Nephron (organoid): ENCODE measurements at regions not wholly inside any gene's neighbourhood (a gene's known extent, or its start where the extent isn't known, plus 50 kb on each side); places are given as distances from the start of the nearest gene placed in this dataset.
"Not testable (repeated sequence)": the region's sequence is repeated elsewhere in the genome, so short reads cannot be mapped to it uniquely, and the experiment has no call there.

Experiments
- H3K27ac Mint-ChIP-seq, 3 experiments: 2 replicates each; pipeline ENCODE4 v1.8.0; 2020; ENCODE audit warnings: mixed read lengths in 3 of 3, mild to moderate bottlenecking in 2 of 3, moderate library complexity in 1 of 3
- H3K27me3 Mint-ChIP-seq: 2 replicates; pipeline ENCODE4 v1.8.0; 2021; ENCODE audit warnings: low read depth, mild to moderate bottlenecking, moderate library complexity, mixed read lengths
- H3K36me3 Mint-ChIP-seq: 2 replicates; pipeline ENCODE4 v1.8.0; 2020; ENCODE audit warnings: low read depth, mixed read lengths
- H3K4me1 Mint-ChIP-seq: 2 replicates; pipeline ENCODE4 v1.8.0; 2020; ENCODE audit warnings: mixed read lengths
- H3K4me3 Mint-ChIP-seq, 3 experiments: 2 replicates each; pipeline ENCODE4 v1.8.0; 2020; ENCODE audit warnings: mild to moderate bottlenecking in 3 of 3, mixed read lengths in 3 of 3, moderate library complexity in 2 of 3
- H3K9me3 Mint-ChIP-seq: 2 replicates; pipeline ENCODE4 v1.8.0; 2020; ENCODE audit warnings: mixed read lengths
- CTCF ChIP-seq, 3 experiments: fragments of 200-600 bp; sonication (generic); IDR thresholded peaks; one replicate each; pipeline ENCODE4 v1.5.0; 2021; ENCODE audit warnings: antibody characterized with exemption in 3 of 3; ENCODE audit not compliant: unreplicated experiment in 3 of 3

- not testable (repeated sequence) for H3K27me3 Mint-ChIP-seq, H3K4me3 Mint-ChIP-seq, H3K4me1 Mint-ChIP-seq, H3K36me3 Mint-ChIP-seq, H3K27ac Mint-ChIP-seq
- peaks cover 26% of the 10 kb centered on the region for H3K9me3 Mint-ChIP-seq
Measured at GRCh38 chr6:58139746-58140145, 822.3 kb downstream of the PRIM2 start.

- not testable (repeated sequence) for H3K27ac Mint-ChIP-seq, H3K4me1 Mint-ChIP-seq, H3K9me3 Mint-ChIP-seq, H3K27me3 Mint-ChIP-seq, H3K4me3 Mint-ChIP-seq, H3K36me3 Mint-ChIP-seq
Measured at GRCh38 chr6:58171025-58171424, 853.6 kb downstream of the PRIM2 start.

GRCh38 chr6:58181557-58182065 lies 864.2 kb downstream of the PRIM2 start:
- not testable (repeated sequence) for H3K36me3 Mint-ChIP-seq, H3K9me3 Mint-ChIP-seq, H3K4me3 Mint-ChIP-seq, H3K27ac Mint-ChIP-seq, H3K4me1 Mint-ChIP-seq, H3K27me3 Mint-ChIP-seq

GRCh38 chr6:58185300-58185699 lies 867.9 kb downstream of the PRIM2 start:
- not testable (repeated sequence) for H3K4me3 Mint-ChIP-seq, H3K27me3 Mint-ChIP-seq, H3K27ac Mint-ChIP-seq, H3K4me1 Mint-ChIP-seq, H3K36me3 Mint-ChIP-seq
- peaks cover 12% of the 10 kb centered on the region for H3K9me3 Mint-ChIP-seq

- H3K27ac Mint-ChIP-seq, H3K36me3 Mint-ChIP-seq, H3K4me1 Mint-ChIP-seq, H3K4me3 Mint-ChIP-seq, H3K27me3 Mint-ChIP-seq: not testable (repeated sequence)
- peaks cover 32% of the 10 kb centered on the region for H3K9me3 Mint-ChIP-seq
Measured at GRCh38 chr6:58193209-58193608, 875.8 kb downstream of the PRIM2 start.

- no peak for TF ChIP-seq CTCF (IDR thresholded peaks at IDR 0.05; ENCODE audit: unreplicated experiment in 3 of 3)
- Mint-ChIP-seq H3K27ac (no peak overlapping the region), H3K27me3 (no peaks in the 10 kb centered on the region), H3K4me1 (no peaks in the 10 kb centered on the region), H3K36me3 (no peaks in the 10 kb centered on the region), H3K9me3 (peaks cover 24% of the 10 kb centered on the region), H3K4me3 (no peak overlapping the region)
Measured at GRCh38 chr6:58198301-58198700, 880.9 kb downstream of the PRIM2 start.

- H3K27me3 Mint-ChIP-seq, H3K36me3 Mint-ChIP-seq, H3K4me3 Mint-ChIP-seq, H3K4me1 Mint-ChIP-seq, H3K27ac Mint-ChIP-seq: not testable (repeated sequence)
- H3K9me3 Mint-ChIP-seq: peaks cover 55% of the 10 kb centered on the region
Measured at GRCh38 chr6:58237124-58237523, 919.7 kb downstream of the PRIM2 start.

- H3K27me3 Mint-ChIP-seq, H3K27ac Mint-ChIP-seq, H3K4me3 Mint-ChIP-seq, H3K36me3 Mint-ChIP-seq, H3K4me1 Mint-ChIP-seq: not testable (repeated sequence)
- peaks cover 50% of the 10 kb centered on the region for H3K9me3 Mint-ChIP-seq
Measured at GRCh38 chr6:58238421-58238820, 921.0 kb downstream of the PRIM2 start.

GRCh38 chr6:58257625-58258024 lies 940.2 kb downstream of the PRIM2 start:
- H3K4me3 Mint-ChIP-seq, H3K27me3 Mint-ChIP-seq, H3K4me1 Mint-ChIP-seq, H3K27ac Mint-ChIP-seq, H3K36me3 Mint-ChIP-seq: not testable (repeated sequence)
- peaks cover 46% of the 10 kb centered on the region for H3K9me3 Mint-ChIP-seq

GRCh38 chr6:58290177-58290576 lies 972.7 kb downstream of the PRIM2 start:
- H3K4me1 Mint-ChIP-seq: no peaks in the 10 kb centered on the region

GRCh38 chr6:58291319-58291718 lies 973.9 kb downstream of the PRIM2 start:
- H3K9me3 Mint-ChIP-seq: peaks cover 27% of the 10 kb centered on the region
- not testable (repeated sequence) for H3K4me3 Mint-ChIP-seq, H3K36me3 Mint-ChIP-seq, H3K27ac Mint-ChIP-seq, H3K27me3 Mint-ChIP-seq, H3K4me1 Mint-ChIP-seq

More at GRCh38 chr6:58290177-58290576, 972.7 kb downstream of the PRIM2 start:
- no peaks in the 10 kb centered on the region for H3K36me3 Mint-ChIP-seq
- peaks cover 33% of the 10 kb centered on the region for H3K9me3 Mint-ChIP-seq
- TF ChIP-seq CTCF (IDR thresholded peaks at IDR 0.05; ENCODE audit: unreplicated experiment in 3 of 3): no peak
- no peaks in the 10 kb centered on the region for H3K27me3 Mint-ChIP-seq
- no peak overlapping the region for H3K27ac Mint-ChIP-seq
- no peak overlapping the region for H3K4me3 Mint-ChIP-seq

GRCh38 chr6:58307901-58308300 lies 990.5 kb downstream of the PRIM2 start:
- not testable (repeated sequence) for H3K36me3 Mint-ChIP-seq, H3K4me3 Mint-ChIP-seq, H3K4me1 Mint-ChIP-seq, H3K27me3 Mint-ChIP-seq, H3K27ac Mint-ChIP-seq
- H3K9me3 Mint-ChIP-seq: peaks cover 11% of the 10 kb centered on the region

- not testable (repeated sequence) for H3K4me3 Mint-ChIP-seq, H3K27me3 Mint-ChIP-seq, H3K27ac Mint-ChIP-seq, H3K36me3 Mint-ChIP-seq, H3K4me1 Mint-ChIP-seq
- H3K9me3 Mint-ChIP-seq: peaks cover 28% of the 10 kb centered on the region
Measured at GRCh38 chr6:58332108-58332507, 1014.7 kb downstream of the PRIM2 start.

- H3K36me3 Mint-ChIP-seq, H3K27ac Mint-ChIP-seq, H3K4me3 Mint-ChIP-seq, H3K4me1 Mint-ChIP-seq, H3K27me3 Mint-ChIP-seq: not testable (repeated sequence)
- H3K9me3 Mint-ChIP-seq: peaks cover 20% of the 10 kb centered on the region
Measured at GRCh38 chr6:58342287-58342686, 1024.9 kb downstream of the PRIM2 start.
